Fibroblast of gingiva (primary cell): ENCODE measurements at regions not wholly inside any gene's neighbourhood (a gene's known extent, or its start where the extent isn't known, plus 50 kb on each side); places are given as distances from the start of the nearest gene placed in this dataset.
"Not testable (repeated sequence)": the region's sequence is repeated elsewhere in the genome, so short reads cannot be mapped to it uniquely, and the experiment has no call there.

Experiments
- DNase-seq: peaks from one replicate; pipeline ENCODE4 v3.0.0-alpha.2; 2011; ENCODE audit warnings: low read depth

- DNase-seq: no peak
These were observed 225.2 kb downstream of the KTN1 start for GRCh38 chr14:55805250-55805649.

GRCh38 chr14:55807053-55807880 lies 227.3 kb downstream of the KTN1 start:
- peak; percentile 20 for DNase-seq

GRCh38 chr14:55807881-55808379 lies 227.9 kb downstream of the KTN1 start:
- no peak for DNase-seq

- no peak for DNase-seq
These were observed 233.6 kb downstream of the KTN1 start for GRCh38 chr14:55813630-55814029.

- DNase-seq: no peak
These were observed 234.1 kb downstream of the KTN1 start for GRCh38 chr14:55814064-55814463.

GRCh38 chr14:55814873-55815272 lies 234.9 kb downstream of the KTN1 start:
- DNase-seq: no peak

GRCh38 chr14:55816225-55816624 lies 236.2 kb downstream of the KTN1 start:
- no peak for DNase-seq

GRCh38 chr14:55819610-55820304 lies 239.8 kb downstream of the KTN1 start:
- DNase-seq: no peak

- DNase-seq: no peak
These were observed 242.9 kb downstream of the KTN1 start for GRCh38 chr14:55822906-55823305.

- no peak for DNase-seq
These were observed 252.3 kb downstream of the KTN1 start for GRCh38 chr14:55832122-55832911.

GRCh38 chr14:55832974-55833373 lies 253.0 kb downstream of the KTN1 start:
- no peak for DNase-seq

GRCh38 chr14:55834390-55834789 lies 254.4 kb downstream of the KTN1 start:
- no peak for DNase-seq

- no peak for DNase-seq
These were observed 256.0 kb downstream of the KTN1 start for GRCh38 chr14:55835985-55836384.

- DNase-seq: peak; percentile 53
These were observed 257.5 kb downstream of the KTN1 start for GRCh38 chr14:55837467-55837866.

- peak; percentile 79 for DNase-seq
These were observed 258.6 kb downstream of the KTN1 start for GRCh38 chr14:55838529-55839052.

GRCh38 chr14:55839301-55839947 lies 259.4 kb downstream of the KTN1 start:
- DNase-seq: not testable (repeated sequence)

GRCh38 chr14:55840821-55841220 lies 260.8 kb downstream of the KTN1 start:
- DNase-seq: no peak

- no peak for DNase-seq
These were observed 261.6 kb downstream of the KTN1 start for GRCh38 chr14:55841625-55842024.

GRCh38 chr14:55843718-55844403 lies 263.9 kb downstream of the KTN1 start:
- no peak for DNase-seq

GRCh38 chr14:55845963-55846825 lies 266.2 kb downstream of the KTN1 start:
- DNase-seq: no peak
